H9 (cell line): ENCODE measurements at regions not wholly inside any gene's neighbourhood (a gene's known extent, or its start where the extent isn't known, plus 50 kb on each side); places are given as distances from the start of the nearest gene placed in this dataset.

ENCODE experiments used
- DNase-seq: peaks from one replicate; pipeline ENCODE4 v3.0.0-alpha.2; 2017
- H2AFZ ChIP-seq: one replicate; pipeline ENCODE4 v1.6.1; 2013; ENCODE audit warnings: mild to moderate bottlenecking, low read length, control low read depth, moderate library complexity
- H2AK5ac ChIP-seq: 2 replicates; pipeline ENCODE4 v1.6.1; 2013; ENCODE audit warnings: low read length, control low read depth, mixed read lengths; ENCODE audit not compliant: insufficient read length
- H2BK120ac ChIP-seq: one replicate; pipeline ENCODE4 v1.6.1; 2013; ENCODE audit warnings: low read depth, mild to moderate bottlenecking, low read length, control low read depth, inconsistent platforms; ENCODE audit not compliant: poor library complexity, severe bottlenecking
- H2BK12ac ChIP-seq: 2 replicates; pipeline ENCODE4 v1.6.1; 2013; ENCODE audit warnings: low read length, control low read depth, mixed read lengths, low read depth; ENCODE audit not compliant: insufficient read length
- H2BK15ac ChIP-seq: 2 replicates; pipeline ENCODE4 v1.6.1; 2013; ENCODE audit warnings: low read depth, low read length, control low read depth
- H2BK20ac ChIP-seq: one replicate; pipeline ENCODE4 v1.6.1; 2013; ENCODE audit warnings: low read depth, mild to moderate bottlenecking, low read length, control low read depth, inconsistent platforms; ENCODE audit not compliant: poor library complexity, severe bottlenecking
- H2BK5ac ChIP-seq: 2 replicates; pipeline ENCODE4 v1.6.1; 2013; ENCODE audit warnings: low read length, control low read depth, mixed read lengths; ENCODE audit not compliant: insufficient read length
- H3K14ac ChIP-seq: 2 replicates; pipeline ENCODE4 v1.6.1; 2013; ENCODE audit warnings: low read length, control low read depth; ENCODE audit not compliant: insufficient read depth
- H3K18ac ChIP-seq: 2 replicates; pipeline ENCODE4 v1.6.1; 2013; ENCODE audit warnings: low read depth, mild to moderate bottlenecking, mixed read lengths, low read length, control low read depth; ENCODE audit not compliant: insufficient read length
- H3K23ac ChIP-seq: 2 replicates; pipeline ENCODE4 v1.6.1; 2013; ENCODE audit warnings: low read length, control low read depth, mixed read lengths, low read depth; ENCODE audit not compliant: insufficient read length
- H3K23me2 ChIP-seq: 2 replicates; pipeline ENCODE4 v1.6.1; 2013; ENCODE audit warnings: low read depth, mild to moderate bottlenecking, mixed read lengths, low read length, control low read depth; ENCODE audit not compliant: insufficient read length, poor library complexity, severe bottlenecking
- H3K27ac ChIP-seq: 2 replicates; pipeline ENCODE4 v1.5.1; 2013; ENCODE audit warnings: low read length, control low read depth, mixed read lengths, low read depth; ENCODE audit not compliant: insufficient read length
- H3K27me3 ChIP-seq: 2 replicates; pipeline ENCODE4 v1.6.1; 2013; ENCODE audit warnings: low read length, control low read depth, inconsistent platforms; ENCODE audit not compliant: insufficient read depth
- H3K4ac ChIP-seq: 2 replicates; pipeline ENCODE4 v1.6.1; 2013; ENCODE audit warnings: low read depth, mild to moderate bottlenecking, control low read depth, inconsistent platforms, low read length, moderate library complexity
- H3K4me1 ChIP-seq: 2 replicates; pipeline ENCODE4 v1.6.1; 2013; ENCODE audit warnings: low read length, control low read depth, inconsistent platforms; ENCODE audit not compliant: insufficient read depth
- H3K4me2 ChIP-seq: 2 replicates; pipeline ENCODE4 v1.6.1; 2013; ENCODE audit warnings: low read length, control low read depth, mixed read lengths; ENCODE audit not compliant: insufficient read length, insufficient read depth
- H3K56ac ChIP-seq: 2 replicates; pipeline ENCODE4 v1.6.1; 2013; ENCODE audit warnings: low read depth, mild to moderate bottlenecking, mixed read lengths, low read length, control low read depth; ENCODE audit not compliant: insufficient read length
- H3K79me1 ChIP-seq: 2 replicates; pipeline ENCODE4 v1.6.1; 2013; ENCODE audit warnings: low read depth, mild to moderate bottlenecking, moderate library complexity, low read length, control low read depth, inconsistent platforms; ENCODE audit not compliant: insufficient read depth, poor library complexity, severe bottlenecking
- H3K79me2 ChIP-seq: 2 replicates; pipeline ENCODE4 v1.6.1; 2013; ENCODE audit warnings: low read length, control low read depth, inconsistent platforms; ENCODE audit not compliant: insufficient read depth
- H3K9ac ChIP-seq: 2 replicates; pipeline ENCODE4 v1.6.1; 2013; ENCODE audit warnings: low read length, control low read depth, mixed read lengths; ENCODE audit not compliant: insufficient read length; ENCODE audit errors: extremely low read depth
- H3K9me3 ChIP-seq: one replicate; pipeline ENCODE4 v1.6.1; 2013; ENCODE audit warnings: low read depth, low read length, inconsistent platforms; ENCODE audit not compliant: control insufficient read depth
- H3T11ph ChIP-seq: one replicate; pipeline ENCODE4 v1.6.1; 2013; ENCODE audit warnings: mild to moderate bottlenecking, low read length, control low read depth, inconsistent platforms
- H4K20me1 ChIP-seq: one replicate; pipeline ENCODE4 v1.6.1; 2013; ENCODE audit not compliant: control insufficient read depth, insufficient read length, insufficient read depth
- H4K5ac ChIP-seq: 2 replicates; pipeline ENCODE4 v1.6.1; 2013; ENCODE audit warnings: low read depth, mild to moderate bottlenecking, mixed read lengths, low read length, control low read depth; ENCODE audit not compliant: insufficient read length
- H4K8ac ChIP-seq: replicated peaks from 2 replicates; pipeline ENCODE4 v1.6.1; 2013; ENCODE audit warnings: low read length, control low read depth, mixed read lengths, low read depth; ENCODE audit not compliant: insufficient read length
- H4K91ac ChIP-seq: 2 replicates; pipeline ENCODE4 v1.6.1; 2013; ENCODE audit warnings: low read depth, mild to moderate bottlenecking, moderate library complexity, mixed read lengths, low read length, control low read depth; ENCODE audit not compliant: insufficient read length
- H3K27ac Mint-ChIP-seq, 3 experiments: 2 replicates in 2 of 3; 3 replicates in 1 of 3; pipeline ENCODE4 v1.8.0; 2020 to 2021; ENCODE audit warnings: mixed read lengths in 3 of 3, mild to moderate bottlenecking in 1 of 3, moderate library complexity in 1 of 3
- H3K27me3 Mint-ChIP-seq: 2 replicates; pipeline ENCODE4 v1.8.0; 2021; ENCODE audit warnings: low read depth, mild to moderate bottlenecking, moderate library complexity, mixed read lengths
- H3K36me3 Mint-ChIP-seq, 3 experiments: 2 replicates in 2 of 3; 3 replicates in 1 of 3; pipeline ENCODE4 v1.8.0; 2020 to 2021; ENCODE audit warnings: low read depth in 3 of 3, mixed read lengths in 3 of 3; ENCODE audit not compliant: insufficient read depth in 1 of 3
- H3K4me1 Mint-ChIP-seq, 2 experiments: 2 replicates each; pipeline ENCODE4 v1.8.0; 2020; ENCODE audit warnings: mixed read lengths in 2 of 2
- H3K4me3 Mint-ChIP-seq, 2 experiments: 2 replicates in 1 of 2; 3 replicates in 1 of 2; pipeline ENCODE4 v1.8.0; 2020 to 2021; ENCODE audit warnings: mild to moderate bottlenecking in 2 of 2, mixed read lengths in 2 of 2, moderate library complexity in 1 of 2
- H3K9me3 Mint-ChIP-seq, 2 experiments: 2 replicates in 1 of 2; 3 replicates in 1 of 2; pipeline ENCODE4 v1.8.0; 2020; ENCODE audit warnings: mild to moderate bottlenecking in 2 of 2, mixed read lengths in 2 of 2, moderate library complexity in 1 of 2
- WGBS: extraction: QIAGEN DNeasy Blood & Tissue Kit; methylation state at CpG from one replicate; pipeline ENCODE4 v1.1.7; 2013; ENCODE audit warnings: missing lambda C conversion rate, low lambda C conversion rate, mixed read lengths; ENCODE audit not compliant: insufficient read length; ENCODE audit errors: extremely low coverage; 5-methylcytosine and 5-hydroxymethylcytosine counted together
- TF ChIP-seq, protein P1 (sequence below): fragments of 200-600 bp; sonication (generic); conservative IDR thresholded peaks from 3 replicates; pipeline ENCODE4 v1.8.0; 2021; ENCODE audit warnings: antibody characterized with exemption, mild to moderate bottlenecking

DNA sequence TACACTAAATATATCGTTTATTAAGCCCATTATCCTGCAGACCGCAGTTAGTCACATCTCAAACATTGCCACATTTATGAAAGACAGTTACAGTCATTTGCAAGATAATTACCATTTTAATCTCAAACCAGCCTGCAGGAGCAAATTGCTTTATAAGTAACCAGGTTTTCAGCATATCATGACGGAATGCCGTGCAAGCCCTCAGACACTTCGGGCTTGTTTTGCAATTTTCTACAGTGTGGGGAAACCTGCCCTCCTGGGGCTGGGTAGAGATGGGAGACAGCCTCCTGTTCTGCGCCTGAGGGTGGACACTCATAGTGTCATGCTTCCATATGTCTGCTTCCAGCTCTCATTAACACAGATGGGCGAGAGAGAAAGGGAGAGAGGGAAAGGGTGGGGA, 563.9 kb downstream of the NPHP4 start:
- Histone ChIP-seq H4K20me1 (no peaks in the 10 kb centered on the region), H2BK20ac (no peak overlapping the region), H4K91ac (no peak overlapping the region), H3K9me3 (no peaks in the 10 kb centered on the region), H3K14ac (no peak overlapping the region), H3K9ac (no peak overlapping the region), H2BK12ac (no peak overlapping the region), H3T11ph (no peak overlapping the region), H3K4me2 (no peak overlapping the region), H3K23ac (no peak overlapping the region), H4K5ac (no peak overlapping the region), H2BK15ac (no peak overlapping the region), H3K79me1 (no peaks in the 10 kb centered on the region), H3K27me3 (0 out of 2 replicates have a peak, but pooled peaks cover 2% of the 10 kb centered on the region), H3K27ac (no peak overlapping the region), H3K4me1 (peaks cover 16% of the 10 kb centered on the region), H3K56ac (no peak overlapping the region), H2AFZ (no peak overlapping the region), H2BK5ac (no peak overlapping the region), H2BK120ac (no peak overlapping the region), H2AK5ac (no peak overlapping the region), H4K8ac (no peak overlapping the region), H3K4ac (no peak overlapping the region), H3K79me2 (no peaks in the 10 kb centered on the region), H3K23me2 (no peaks in the 10 kb centered on the region), H3K18ac (no peak overlapping the region)
- no CpG with 5 or more reads among the region's 7 CpGs for WGBS
- DNase-seq = no peak
- H3K27ac Mint-ChIP-seq = no peak overlapping the region; a peak in 1 of 7 replicates
- peaks cover 56 to 69% of the 10 kb centered on the region in 2 experiments for H3K4me1 Mint-ChIP-seq
- no peaks in the 10 kb centered on the region for H3K36me3 Mint-ChIP-seq
- H3K4me3 Mint-ChIP-seq = no peak overlapping the region
- TF ChIP-seq, protein P1, sequence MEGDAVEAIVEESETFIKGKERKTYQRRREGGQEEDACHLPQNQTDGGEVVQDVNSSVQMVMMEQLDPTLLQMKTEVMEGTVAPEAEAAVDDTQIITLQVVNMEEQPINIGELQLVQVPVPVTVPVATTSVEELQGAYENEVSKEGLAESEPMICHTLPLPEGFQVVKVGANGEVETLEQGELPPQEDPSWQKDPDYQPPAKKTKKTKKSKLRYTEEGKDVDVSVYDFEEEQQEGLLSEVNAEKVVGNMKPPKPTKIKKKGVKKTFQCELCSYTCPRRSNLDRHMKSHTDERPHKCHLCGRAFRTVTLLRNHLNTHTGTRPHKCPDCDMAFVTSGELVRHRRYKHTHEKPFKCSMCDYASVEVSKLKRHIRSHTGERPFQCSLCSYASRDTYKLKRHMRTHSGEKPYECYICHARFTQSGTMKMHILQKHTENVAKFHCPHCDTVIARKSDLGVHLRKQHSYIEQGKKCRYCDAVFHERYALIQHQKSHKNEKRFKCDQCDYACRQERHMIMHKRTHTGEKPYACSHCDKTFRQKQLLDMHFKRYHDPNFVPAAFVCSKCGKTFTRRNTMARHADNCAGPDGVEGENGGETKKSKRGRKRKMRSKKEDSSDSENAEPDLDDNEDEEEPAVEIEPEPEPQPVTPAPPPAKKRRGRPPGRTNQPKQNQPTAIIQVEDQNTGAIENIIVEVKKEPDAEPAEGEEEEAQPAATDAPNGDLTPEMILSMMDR = no peak
- no peaks in the 10 kb centered on the region for H3K9me3 Mint-ChIP-seq
- H3K27me3 Mint-ChIP-seq = peaks cover 32% of the 10 kb centered on the region
